ENCODE measurements at regions not wholly inside any gene's neighbourhood (a gene's known extent, or its start where the extent isn't known, plus 50 kb on each side); places are given as distances from the start of the nearest gene placed in this dataset.
A peak's percentile ranks its signal among the peaks of the same experiment; 100 is the strongest.

DNA sequence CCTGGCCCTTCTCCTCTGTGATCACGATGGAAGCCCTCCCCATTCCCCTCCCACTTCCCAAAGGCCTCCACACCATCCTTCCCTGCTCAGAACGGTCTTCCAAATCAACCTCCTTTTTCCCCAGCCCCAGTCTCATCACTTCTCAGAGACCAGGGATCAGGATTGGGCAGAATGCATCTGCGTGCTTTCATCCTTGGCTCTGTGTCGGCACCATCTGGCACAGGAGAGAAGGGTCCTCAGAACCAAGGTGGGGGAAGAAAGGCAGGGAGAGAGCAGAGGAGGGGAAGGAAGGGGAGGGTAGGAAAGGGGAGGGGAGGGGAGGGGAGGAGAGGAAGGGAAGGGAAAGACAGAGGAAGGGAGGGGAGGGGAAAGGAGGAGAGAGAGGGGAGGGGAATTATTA, 52.4 kb upstream of the FICD start:
- DNase-seq (ENCODE audit: low read depth, low spot score), result no peak

DNA sequence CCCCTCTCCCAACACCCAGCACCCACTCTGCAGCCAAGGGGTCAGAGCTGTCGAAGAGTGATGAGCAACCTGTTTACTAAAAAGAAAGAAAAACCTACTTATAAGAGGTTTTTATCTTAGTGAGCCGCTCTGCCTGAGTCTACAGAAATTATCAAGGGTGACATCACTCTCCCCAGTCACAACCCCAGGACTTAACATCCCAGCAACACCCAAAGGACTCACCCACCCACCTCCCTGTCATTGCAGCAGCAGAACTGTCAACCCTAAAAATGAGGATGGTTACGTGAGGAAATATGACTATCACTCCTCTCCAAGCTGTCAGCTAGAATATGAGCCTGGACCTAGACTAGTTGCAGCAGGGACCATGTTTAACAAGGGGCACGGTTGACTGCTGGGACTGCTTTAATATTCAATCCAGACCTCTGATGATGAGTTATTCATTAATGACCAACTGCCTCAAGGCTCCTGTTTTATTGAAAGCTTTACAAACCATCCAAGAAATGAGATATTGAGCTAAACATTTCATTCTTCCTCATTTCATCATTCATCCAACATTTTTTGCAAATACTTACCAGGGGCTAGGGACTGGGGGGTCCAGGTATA, 53.9 kb upstream of the FICD start:
- DNase-seq (ENCODE audit: low read depth, low spot score), result no peak

DNA sequence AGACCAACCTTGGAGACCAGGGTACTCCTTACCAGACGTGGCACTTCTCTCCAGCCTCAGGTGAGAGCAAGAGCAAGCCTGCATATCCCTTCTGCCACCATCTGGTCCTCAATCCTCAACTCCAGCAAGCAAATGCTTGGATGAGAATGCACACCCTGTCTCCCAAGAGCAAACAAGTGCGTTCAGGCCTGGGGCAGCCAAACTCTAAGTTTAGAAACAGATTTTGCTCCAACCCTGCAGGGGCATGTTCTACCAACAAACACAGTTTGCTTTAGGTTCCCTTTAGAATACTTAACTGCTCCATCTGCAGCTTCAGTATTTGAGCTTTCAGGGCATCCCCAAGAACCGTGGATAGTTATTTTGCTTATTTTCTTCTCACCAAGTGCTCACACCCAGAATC, 55.9 kb upstream of the FICD start:
- no peak for DNase-seq (ENCODE audit: low read depth, low spot score)

DNA sequence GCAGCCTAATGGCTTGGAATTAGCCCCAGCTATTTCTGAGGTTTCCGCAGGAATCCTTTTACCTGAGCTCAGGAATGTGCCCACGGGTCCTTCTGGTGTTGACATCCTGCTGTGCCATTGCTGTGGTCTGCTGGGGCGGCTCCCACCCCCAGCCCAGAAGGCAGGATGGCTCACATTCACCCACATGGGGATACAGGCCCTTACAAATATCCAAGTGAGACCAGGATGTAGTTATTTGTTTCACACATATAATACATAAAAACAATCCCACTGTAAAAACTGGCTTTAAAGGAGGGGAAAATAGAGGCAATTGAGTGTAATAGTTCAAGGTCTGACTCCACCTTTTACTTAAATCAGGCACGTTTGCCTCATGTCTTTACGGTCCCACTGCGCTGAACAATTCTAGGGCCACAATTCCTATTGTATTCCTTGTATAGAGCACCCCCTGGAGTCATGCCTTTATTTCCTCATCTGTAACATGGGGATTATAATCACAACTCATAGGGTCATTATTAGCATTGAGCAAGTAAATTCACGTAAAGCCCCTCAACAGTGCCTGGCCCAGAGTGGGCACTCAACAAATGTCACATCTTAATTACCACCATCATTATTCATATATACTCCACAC, 57.2 kb upstream of the FICD start:
- DNase-seq (ENCODE audit: low read depth, low spot score), result no peak

DNA sequence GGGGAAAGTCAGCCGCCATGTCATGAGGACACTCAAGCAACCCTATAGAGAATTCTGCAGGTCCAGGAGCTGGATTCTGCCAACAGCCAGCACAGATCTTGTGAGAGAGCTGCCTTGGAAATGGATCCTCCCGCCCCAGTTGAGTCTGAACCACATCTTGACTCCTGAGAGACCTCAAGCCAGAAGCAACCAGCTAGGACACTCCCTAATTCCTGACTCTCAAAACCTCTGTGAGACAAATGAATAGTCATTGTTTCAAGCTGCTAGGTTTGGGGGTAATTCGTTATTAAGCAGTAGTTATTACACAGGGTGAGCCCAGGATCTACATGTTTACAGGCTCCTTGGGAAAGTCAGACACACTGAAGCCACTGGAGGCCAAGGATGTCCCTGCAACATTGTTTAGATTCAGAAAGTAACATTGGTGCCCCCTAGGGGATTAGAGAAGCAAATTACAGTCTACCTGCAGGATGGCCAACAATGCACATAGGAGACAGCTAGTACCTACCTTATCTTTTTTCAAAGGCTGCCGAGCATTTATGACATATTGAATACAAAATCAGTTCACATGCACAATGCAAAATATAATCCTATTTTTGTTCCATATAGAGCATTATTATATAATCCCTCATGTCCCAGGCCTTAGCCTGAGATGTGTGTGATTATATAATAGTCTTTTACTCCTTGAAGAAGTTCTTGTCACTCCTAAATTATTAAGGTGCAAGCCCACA, 57.9 kb upstream of the FICD start:
- peak; percentile 19 for DNase-seq (ENCODE audit: low read depth, low spot score)

DNA sequence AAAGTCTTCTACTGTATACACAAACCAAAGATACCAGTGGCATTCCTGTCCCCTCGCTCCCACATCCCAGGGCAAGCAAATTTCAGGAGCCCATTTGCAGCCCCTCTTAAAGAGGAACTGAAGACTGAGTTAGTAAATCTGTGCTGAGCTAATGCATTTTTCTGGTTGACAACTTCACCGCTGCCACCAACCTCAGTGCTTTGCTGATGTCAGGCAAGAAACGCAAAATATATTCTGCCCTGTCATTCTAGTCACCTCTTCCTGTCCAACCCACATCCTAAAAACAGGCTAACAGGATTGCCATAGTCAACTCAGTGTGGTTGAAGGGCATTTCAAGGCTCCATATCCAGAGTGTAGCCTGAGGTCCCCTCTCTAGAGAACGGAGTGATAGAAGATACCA, 59.4 kb upstream of the FICD start:
- no peak for DNase-seq (ENCODE audit: low read depth, low spot score)

DNA sequence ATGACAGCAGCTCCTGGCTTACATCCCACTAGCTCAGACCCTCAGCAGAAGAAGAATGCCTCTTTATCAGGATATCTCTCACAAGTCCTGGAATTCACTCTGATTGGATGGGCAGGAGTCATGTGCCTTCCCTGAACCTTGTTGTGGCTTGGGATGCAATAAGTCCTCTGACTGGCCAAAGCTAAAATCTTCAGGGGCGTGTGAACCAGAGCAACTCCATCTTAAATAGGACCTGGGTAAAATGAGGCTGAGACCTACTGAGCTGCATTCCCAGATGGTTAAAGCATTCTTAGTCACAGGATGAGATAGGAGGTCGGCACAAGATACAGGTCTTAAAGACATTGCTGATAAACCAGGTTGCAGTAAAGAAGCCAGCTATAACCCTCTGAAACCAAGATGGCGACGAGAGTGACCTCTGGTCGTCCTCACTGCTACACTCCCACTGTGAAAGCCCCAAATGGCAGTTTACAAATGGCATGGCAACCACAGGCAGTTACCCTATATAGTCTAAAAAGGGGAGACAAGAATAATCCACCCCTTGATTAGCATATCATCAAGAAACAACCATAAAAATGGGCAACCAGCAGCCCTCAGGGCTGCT, 60.4 kb upstream of the FICD start:
- DNase-seq (ENCODE audit: low read depth, low spot score), result no peak

- DNase-seq (ENCODE audit: low read depth, low spot score), result no peak
These were observed 65.6 kb upstream of the FICD start for GRCh38 chr12:108449478-108449877.

- no peak for DNase-seq (ENCODE audit: low read depth, low spot score)
These were observed 66.8 kb upstream of the FICD start for GRCh38 chr12:108448246-108448645.

- no peak for DNase-seq (ENCODE audit: low read depth, low spot score)
These were observed 67.8 kb upstream of the FICD start for GRCh38 chr12:108447168-108447832.

- no peak for DNase-seq (ENCODE audit: low read depth, low spot score)
These were observed 68.3 kb upstream of the FICD start for GRCh38 chr12:108446766-108447165.

GRCh38 chr12:108442910-108443309, 72.2 kb upstream of the FICD start:
- DNase-seq (ENCODE audit: low read depth, low spot score), result no peak

DNA sequence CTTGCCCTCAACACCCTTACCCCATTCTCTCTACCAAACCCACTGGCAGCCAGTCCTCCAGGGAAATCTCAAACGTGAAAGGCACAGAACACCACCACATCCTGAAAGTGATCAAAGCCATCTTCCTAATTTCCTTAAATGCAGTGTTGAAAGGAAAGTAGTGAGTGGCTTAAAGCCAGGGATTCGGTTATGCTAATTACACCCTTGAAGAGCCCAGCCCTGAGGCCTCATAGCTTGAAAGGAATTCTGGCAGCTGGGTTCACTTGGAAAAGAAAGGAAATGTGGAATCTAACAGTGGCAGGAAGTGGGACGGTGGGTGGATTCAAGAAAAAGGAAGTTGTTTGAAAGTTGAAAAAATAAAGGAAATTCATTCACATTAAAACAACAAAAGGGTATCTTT, 73.0 kb upstream of the FICD start:
- peak; percentile 3 for DNase-seq (ENCODE audit: low read depth, low spot score)

DNA sequence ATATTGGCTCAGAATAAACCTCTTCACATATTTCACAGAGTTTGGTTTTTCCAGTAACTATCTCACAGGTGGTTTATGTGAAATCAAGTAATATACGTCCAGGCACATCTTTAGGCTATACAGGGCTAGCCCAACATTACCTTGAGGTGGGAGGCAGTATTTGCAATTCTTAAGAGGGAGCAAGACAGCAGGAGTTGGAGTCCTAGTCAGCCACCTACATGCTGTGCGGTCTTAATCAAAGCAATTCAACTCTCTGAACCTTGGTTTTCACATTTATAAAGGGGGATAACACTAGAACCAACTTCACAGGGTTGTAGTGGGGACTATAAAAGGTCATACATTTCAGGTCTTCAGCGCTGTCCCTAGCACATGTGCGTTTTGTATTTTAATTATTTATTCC, 73.5 kb upstream of the FICD start:
- DNase-seq (ENCODE audit: low read depth, low spot score), result no peak

- DNase-seq (ENCODE audit: low read depth, low spot score), result no peak
These were observed 74.3 kb upstream of the FICD start for GRCh38 chr12:108440736-108441135.

- no peak for DNase-seq (ENCODE audit: low read depth, low spot score)
These were observed 76.4 kb upstream of the FICD start for GRCh38 chr12:108438667-108439066.

DNA sequence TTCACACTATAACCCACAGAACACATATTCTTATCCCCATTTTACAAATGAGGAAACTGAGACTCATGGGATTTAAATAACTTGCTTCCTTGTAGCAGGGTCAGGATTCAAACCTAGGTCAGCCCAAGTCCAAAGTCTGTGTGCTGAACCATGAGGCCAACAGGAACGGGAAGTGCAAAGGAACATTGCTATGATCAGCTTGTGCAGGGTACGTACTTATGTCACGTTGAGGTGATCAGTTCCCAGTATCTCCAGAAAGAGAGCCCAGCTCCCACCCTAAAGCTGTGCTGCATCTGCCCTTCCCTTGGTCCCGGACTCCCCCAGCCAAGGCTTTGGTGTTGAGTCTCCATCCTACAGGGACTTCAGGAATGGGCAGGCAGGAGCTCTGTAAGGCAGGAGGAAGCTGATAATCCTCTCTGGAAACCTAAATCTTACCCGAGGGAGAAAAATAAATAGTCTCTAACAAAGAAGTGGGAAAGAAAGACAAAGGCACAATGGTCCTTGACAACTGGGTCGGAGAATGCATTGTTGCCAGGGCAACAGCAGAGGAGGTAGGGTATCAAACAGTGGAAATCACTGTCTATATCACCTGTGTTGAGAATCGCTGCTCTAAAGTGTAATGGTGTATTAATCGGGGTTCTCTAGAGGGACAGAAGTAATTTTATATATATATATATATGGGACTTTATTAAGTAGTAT, 82.5 kb upstream of the FICD start:
- no peak for DNase-seq (ENCODE audit: low read depth, low spot score)

- no peak for DNase-seq (ENCODE audit: low read depth, low spot score)
These were observed 84.2 kb upstream of the FICD start for GRCh38 chr12:108430926-108431325.

DNA sequence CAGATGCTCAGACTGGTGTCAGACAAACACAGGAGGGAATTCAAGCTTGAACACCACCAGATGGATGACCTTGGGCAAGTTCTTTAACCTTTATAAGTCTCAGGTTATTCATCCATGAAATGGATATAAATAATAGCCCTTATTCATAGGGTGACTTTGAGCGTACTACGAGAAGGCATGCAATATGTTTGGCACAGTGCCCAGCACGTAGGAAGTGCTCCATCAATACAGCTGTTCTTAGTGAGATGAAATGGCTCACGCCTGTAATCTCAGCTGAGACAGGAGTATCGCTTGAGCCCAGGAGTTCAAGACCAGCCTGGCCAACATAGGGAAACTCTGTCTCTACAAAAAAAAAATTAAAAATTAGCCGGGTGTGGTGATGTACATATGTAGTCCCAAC, 84.8 kb upstream of the FICD start:
- no peak for DNase-seq (ENCODE audit: low read depth, low spot score)

- DNase-seq (ENCODE audit: low read depth, low spot score), result no peak
These were observed 86.2 kb upstream of the CMKLR1 start for GRCh38 chr12:108425238-108425795.

DNA sequence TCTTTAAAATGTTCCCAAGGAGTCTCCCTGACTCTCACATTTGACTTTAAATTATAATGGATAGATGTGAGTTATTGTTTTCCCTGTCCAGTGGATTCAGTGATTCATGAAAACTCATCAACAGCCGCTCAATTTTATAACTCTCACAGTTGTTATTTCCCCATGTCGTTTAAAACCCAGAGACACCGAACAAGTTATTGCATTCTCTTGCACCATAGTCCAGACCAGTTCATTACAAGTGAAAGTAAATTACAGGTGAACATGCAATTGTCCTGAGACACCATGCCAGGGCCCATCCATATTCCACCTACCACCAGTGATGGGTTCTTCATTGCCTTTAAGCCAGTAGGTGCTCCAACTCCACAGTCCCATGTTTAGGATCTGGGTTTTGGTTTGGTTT, 85.7 kb upstream of the CMKLR1 start:
- DNase-seq (ENCODE audit: low read depth, low spot score), result no peak

Measured in pulmonary artery endothelial cell (primary cell).